Neural cell (in vitro differentiated cells): ENCODE measurements at regions not wholly inside any gene's neighbourhood (a gene's known extent, or its start where the extent isn't known, plus 50 kb on each side); places are given as distances from the start of the nearest gene placed in this dataset.

ENCODE experiments used
- CTCF ChIP-seq: fragments of 450-650 bp; IDR thresholded peaks from 2 replicates; pipeline ENCODE4 v1.5.1; 2014; ENCODE audit warnings: antibody characterized with exemption, mild to moderate bottlenecking, moderate library complexity; ENCODE audit not compliant: poor library complexity, severe bottlenecking
- MXI1 ChIP-seq: fragments of 450-650 bp; conservative IDR thresholded peaks from 2 replicates; pipeline ENCODE4 v1.6.1; 2014; ENCODE audit warnings: antibody characterized with exemption, mild to moderate bottlenecking; ENCODE audit not compliant: poor library complexity, severe bottlenecking
- POLR2AphosphoS5 ChIP-seq: IDR thresholded peaks from 2 replicates; pipeline ENCODE4 v1.6.1; 2012

DNA sequence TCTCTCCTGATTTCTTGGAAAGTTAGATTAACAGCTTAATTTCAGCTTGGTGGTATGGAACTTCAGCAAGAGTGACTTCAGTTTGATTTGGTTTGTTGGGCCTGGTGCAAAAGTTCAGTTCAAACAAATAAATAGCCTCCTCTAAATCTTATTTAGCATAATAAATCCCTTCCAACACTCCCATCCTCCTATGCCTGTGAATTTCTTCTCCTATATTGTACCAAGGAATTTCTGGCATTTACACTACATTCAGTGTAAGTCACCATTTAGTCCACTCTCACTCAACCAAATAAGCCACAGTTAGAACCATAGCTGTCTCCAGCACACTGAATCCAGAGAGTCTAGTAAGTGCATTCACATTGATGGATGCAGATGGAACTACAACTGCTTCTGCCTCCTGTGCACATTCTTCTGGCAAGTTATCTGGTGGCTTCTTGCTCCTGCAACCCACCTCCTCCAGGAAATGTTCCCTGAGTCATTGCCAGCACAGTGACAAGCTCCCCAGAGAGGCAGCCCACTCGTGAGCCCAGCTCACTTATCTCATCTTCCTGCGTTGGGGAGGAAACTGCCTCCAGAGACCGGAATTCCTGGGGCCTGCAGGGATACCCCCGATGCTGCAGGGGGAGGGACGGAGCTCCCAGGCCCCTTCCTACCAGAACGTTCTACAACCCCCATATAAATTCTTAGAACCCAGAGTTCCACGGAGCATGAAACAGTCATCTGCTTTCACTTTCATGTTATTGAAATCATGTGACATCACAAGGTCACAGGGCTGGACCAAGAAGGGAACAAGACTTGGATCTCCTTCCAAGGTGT lies 318.3 kb downstream of the PHKB start:
- TF ChIP-seq POLR2AphosphoS5 = no peak
- no peak for TF ChIP-seq CTCF
- TF ChIP-seq MXI1 = no peak
